ENCODE measurements at regions not wholly inside any gene's neighbourhood (a gene's known extent, or its start where the extent isn't known, plus 50 kb on each side); places are given as distances from the start of the nearest gene placed in this dataset.

- Histone ChIP-seq H4K8ac (ENCODE audit: extremely low read depth, insufficient read depth, low read length) (peak overlapping the region; percentile 62; the same call in 1 of the 2 replicates), H3K79me1 (ENCODE audit: low read depth, low read length) (no peaks in the 10 kb centered on the region), H2BK15ac (ENCODE audit: low read length) (no peak overlapping the region), H3K23me2 (ENCODE audit: low read depth, low read length) (no peaks in the 10 kb centered on the region), H3K4me3 (ENCODE audit: extremely low read depth in 1 of 4, insufficient read depth in 2 of 4, low read depth in 3 of 4, low read length in 4 of 4) (no peak overlapping the region), H2BK20ac (ENCODE audit: low read length) (no peak overlapping the region), H3K18ac (ENCODE audit: extremely low read depth, low read length) (no peak overlapping the region), H3K79me2 (ENCODE audit: control insufficient read depth in 1 of 2, insufficient read depth in 2 of 2, low read length in 2 of 2) (no peaks in the 10 kb centered on the region), H3K4me2 (ENCODE audit: insufficient read depth in 1 of 2, low read depth in 2 of 2, low read length in 2 of 2) (0 out of 4 replicates have a peak overlapping the region, but pooled peaks of 1 of the 2 experiments have one; percentile 2), H3K27ac (ENCODE audit: low read depth, low read length) (no peak overlapping the region), H3K27me3 (replicated peaks in 1 of 4; ENCODE audit: control insufficient read depth in 3 of 4, extremely low read depth in 1 of 4, insufficient read depth in 3 of 4, low read length in 3 of 4) (0 out of 7 replicates have a peak, but pooled peaks cover 0 to 2% (median 0%) of the 10 kb centered on the region in 4 experiments), H4K20me1 (replicated peaks in 1 of 2; ENCODE audit: control insufficient read depth in 1 of 2, insufficient read depth in 2 of 2, low read length in 2 of 2) (no peaks in the 10 kb centered on the region), H2BK120ac (replicated peaks; ENCODE audit: low read depth, low read length) (no peak overlapping the region), H3K9me3 (ENCODE audit: insufficient read depth in 2 of 2, low read depth in 1 of 2, low read length in 1 of 2) (no peaks in the 10 kb centered on the region), H3K56ac (replicated peaks; ENCODE audit: insufficient read length, low read depth, low read length) (no peak overlapping the region), H3K14ac (ENCODE audit: insufficient read length) (no peak overlapping the region), H2AK5ac (ENCODE audit: low read depth, low read length) (no peak overlapping the region), H3K4ac (replicated peaks; ENCODE audit: insufficient read length, low read depth, low read length) (no peak overlapping the region), H3K4me1 (replicated peaks in 1 of 4; ENCODE audit: control insufficient read depth in 3 of 4, insufficient read depth in 4 of 4, low read length in 3 of 4) (peaks cover 0 to 10% (median 3%) of the 10 kb centered on the region in 4 experiments; a peak in 6 of 7 replicates), H2BK12ac (ENCODE audit: low read depth, low read length) (peak overlapping the region; percentile 3; the same call in 1 of the 2 replicates), H4K91ac (replicated peaks; ENCODE audit: insufficient read length, low read length) (no peak overlapping the region), H3K23ac (ENCODE audit: insufficient read length) (no peak overlapping the region), H2AFZ (ENCODE audit: low read length) (peak overlapping the region; percentile 16), H2BK5ac (ENCODE audit: low read depth, low read length) (0 out of 2 replicates have a peak overlapping the region, but pooled peaks have one; percentile 3), H3K36me3 (ENCODE audit: control insufficient read depth in 2 of 4, insufficient read depth in 4 of 4, low read length in 3 of 4) (no peaks in the 10 kb centered on the region), H3K9ac (replicated peaks in 1 of 4; ENCODE audit: extremely low read depth in 1 of 4, low read depth in 3 of 4, low read length in 3 of 4) (no peak overlapping the region), H4K5ac (ENCODE audit: insufficient read length, low read depth, low read length) (no peak overlapping the region)
- ChIA-PET POLR2A (ENCODE audit: partially characterized antibody) (no interaction called here), CTCF (ENCODE audit: partially characterized antibody) (interaction anchor here (0.6 to 0.7 kb wide), 2 partner anchors 52 to 215 kb away, joined by 4 read pairs; no protein-coding TSS in a partner anchor)
- DNase-seq (ENCODE audit: low read depth in 1 of 2, low spot score in 2 of 2) (no peak), FAIRE-seq (no peak)
- no peak for TF ChIP-seq SIRT6 (IDR thresholded peaks at IDR 0.05; ENCODE audit: low read length)
- TF ChIP-seq HDAC2 (IDR thresholded peaks at IDR 0.05; ENCODE audit: borderline replicate concordance in 1 of 2, low read depth in 2 of 2, low read length in 2 of 2): no peak
- TF ChIP-seq HDAC6 (IDR thresholded peaks at IDR 0.05; ENCODE audit: low read depth, low read length): no peak
- peak; percentile 53 for TF ChIP-seq MAX (IDR thresholded peaks at IDR 0.05)
- TF ChIP-seq TAF7 (optimal IDR thresholded peaks at IDR 0.05; ENCODE audit: borderline replicate concordance, low read depth, low read length): no peak
- WGBS, 2 experiments (ENCODE audit: extremely low coverage in 1 of 2, insufficient coverage in 1 of 2, insufficient read length in 1 of 2, insufficient replicate concordance in 2 of 2, low coverage in 1 of 2, low lambda C conversion rate in 2 of 2, missing lambda C conversion rate in 1 of 2): 76% methylated on average over 12 of the region's 12 CpGs; no CpG with 5 or more reads in 1 of the 2 experiments
Measured at GRCh38 chr7:28311670-28312069, 100.6 kb upstream of the CREB5 start.

Measured in H1 (cell line).